Iris pigment epithelial cell (primary cell): ENCODE measurements at regions not wholly inside any gene's neighbourhood (a gene's known extent, or its start where the extent isn't known, plus 50 kb on each side); places are given as distances from the start of the nearest gene placed in this dataset.

ENCODE experiments used
- DNase-seq: peaks from one replicate; pipeline ENCODE4 v3.0.0-alpha.2; 2011; ENCODE audit warnings: low read depth

- no peak for DNase-seq
Measured at GRCh38 chr3:933326-933725, 159.5 kb upstream of the CNTN6 start.

- DNase-seq = no peak
Measured at GRCh38 chr3:944786-945185, 148.0 kb upstream of the CNTN6 start.

- no peak for DNase-seq
Measured at GRCh38 chr3:945738-946137, 147.1 kb upstream of the CNTN6 start.

GRCh38 chr3:952906-953305, 139.9 kb upstream of the CNTN6 start:
- DNase-seq = no peak

- no peak for DNase-seq
Measured at GRCh38 chr3:963255-963654, 129.6 kb upstream of the CNTN6 start.

GRCh38 chr3:963755-964154, 129.1 kb upstream of the CNTN6 start:
- no peak for DNase-seq

GRCh38 chr3:965826-966225, 127.0 kb upstream of the CNTN6 start:
- DNase-seq = no peak

GRCh38 chr3:966341-966740, 126.5 kb upstream of the CNTN6 start:
- DNase-seq = no peak

GRCh38 chr3:973340-973739, 119.5 kb upstream of the CNTN6 start:
- DNase-seq = no peak

- DNase-seq = no peak
Measured at GRCh38 chr3:976006-976405, 116.8 kb upstream of the CNTN6 start.

- no peak for DNase-seq
Measured at GRCh38 chr3:981156-981555, 111.7 kb upstream of the CNTN6 start.

- no peak for DNase-seq
Measured at GRCh38 chr3:988785-989184, 104.0 kb upstream of the CNTN6 start.

GRCh38 chr3:992871-993270, 100.0 kb upstream of the CNTN6 start:
- no peak for DNase-seq

GRCh38 chr3:1002010-1002409, 90.8 kb upstream of the CNTN6 start:
- no peak for DNase-seq

- DNase-seq = peak; percentile 74
Measured at GRCh38 chr3:1007866-1008265, 85.0 kb upstream of the CNTN6 start.

GRCh38 chr3:1010228-1010627, 82.6 kb upstream of the CNTN6 start:
- no peak for DNase-seq

- no peak for DNase-seq
Measured at GRCh38 chr3:1015826-1016225, 77.0 kb upstream of the CNTN6 start.

- DNase-seq = no peak
Measured at GRCh38 chr3:1017870-1018269, 75.0 kb upstream of the CNTN6 start.

GRCh38 chr3:1019157-1019556, 73.7 kb upstream of the CNTN6 start:
- DNase-seq = no peak

GRCh38 chr3:1026395-1026794, 66.4 kb upstream of the CNTN6 start:
- peak; percentile 15 for DNase-seq

GRCh38 chr3:1036207-1036826, 56.5 kb upstream of the CNTN6 start:
- DNase-seq = no peak

- DNase-seq = peak; percentile 38
Measured at GRCh38 chr3:1037631-1038030, 55.2 kb upstream of the CNTN6 start.
